Stomach (tissue), 4 donors: ENCODE measurements at regions not wholly inside any gene's neighbourhood (a gene's known extent, or its start where the extent isn't known, plus 50 kb on each side); places are given as distances from the start of the nearest gene placed in this dataset.

Experiments
- CTCF ChIP-seq, 7 experiments: fragments of 450-650 bp in 4 of 7; fragments of 200-600 bp in 3 of 7; sonication (generic) in 3 of 7; IDR thresholded peaks; one replicate each; pipeline ENCODE4 v1.5.1; 2016 to 2019; ENCODE audit warnings: antibody characterized with exemption in 7 of 7, control low read depth in 2 of 7, mild to moderate bottlenecking in 1 of 7
- POLR2A ChIP-seq, 4 donors: fragments of 450-650 bp; IDR thresholded peaks; one replicate each; pipeline ENCODE4 v1.6.1; 2016; ENCODE audit warnings: antibody characterized with exemption in 4 of 4, control low read depth in 2 of 4, mild to moderate bottlenecking in 1 of 4, moderate library complexity in 1 of 4

GRCh38 chr3:181178991-181179390 is 189.5 kb upstream of the DNAJC19 start:
- no peak for TF ChIP-seq CTCF (IDR thresholded peaks at IDR 0.05)
- TF ChIP-seq POLR2A (IDR thresholded peaks at IDR 0.05) = no peak
